Testis (tissue), 2 donors: ENCODE measurements at regions not wholly inside any gene's neighbourhood (a gene's known extent, or its start where the extent isn't known, plus 50 kb on each side); places are given as distances from the start of the nearest gene placed in this dataset.

Experiments
- DNase-seq: peaks from one replicate; pipeline ENCODE4 v3.0.0-alpha.2; 2019
- H3K27ac ChIP-seq, 2 donors: fragments of 200-600 bp; sonication (generic); one replicate each; pipeline ENCODE4 v1.5.1; 2019
- H3K27me3 ChIP-seq: fragments of 200-600 bp; sonication (generic); one replicate; pipeline ENCODE4 v1.5.1; 2019
- H3K36me3 ChIP-seq: fragments of 200-600 bp; sonication (generic); one replicate; pipeline ENCODE4 v1.5.1; 2017; ENCODE audit warnings: low read depth; ENCODE audit errors: missing control alignments
- H3K4me1 ChIP-seq: fragments of 200-600 bp; sonication (generic); one replicate; pipeline ENCODE4 v1.5.1; 2019
- H3K4me3 ChIP-seq, 2 donors: fragments of 200-600 bp; sonication (generic); one replicate each; pipeline ENCODE4 v1.5.1; 2017 to 2019
- H3K9me3 ChIP-seq: fragments of 200-600 bp; sonication (generic); one replicate; pipeline ENCODE4 v1.5.1; 2017
- POLR2A ChIP-seq: fragments of 450-650 bp; IDR thresholded peaks from one replicate; pipeline ENCODE4 v1.6.1; 2017; ENCODE audit warnings: antibody characterized with exemption, mild to moderate bottlenecking, moderate library complexity
- WGBS, 2 donors: methylation state at CpG; one replicate each; pipeline ENCODE4 v1.1.5; 2018; 5-methylcytosine and 5-hydroxymethylcytosine counted together
- intact Hi-C: fragments of 100-400 bp; cut with DNase I; formaldehyde crosslinking; loops from one replicate; pipeline ENCODE4 v1.15.1; 2023; ENCODE audit warnings: low total_unique reads
- TF ChIP-seq, protein P1 (sequence below), 3 experiments: fragments of 450-650 bp in 2 of 3; fragments of 200-600 bp in 1 of 3; sonication (generic) in 1 of 3; IDR thresholded peaks; one replicate each; pipeline ENCODE4 v1.5.1; 2016 to 2019; ENCODE audit warnings: antibody characterized with exemption in 3 of 3, mild to moderate bottlenecking in 2 of 3, moderate library complexity in 1 of 3

DNA sequence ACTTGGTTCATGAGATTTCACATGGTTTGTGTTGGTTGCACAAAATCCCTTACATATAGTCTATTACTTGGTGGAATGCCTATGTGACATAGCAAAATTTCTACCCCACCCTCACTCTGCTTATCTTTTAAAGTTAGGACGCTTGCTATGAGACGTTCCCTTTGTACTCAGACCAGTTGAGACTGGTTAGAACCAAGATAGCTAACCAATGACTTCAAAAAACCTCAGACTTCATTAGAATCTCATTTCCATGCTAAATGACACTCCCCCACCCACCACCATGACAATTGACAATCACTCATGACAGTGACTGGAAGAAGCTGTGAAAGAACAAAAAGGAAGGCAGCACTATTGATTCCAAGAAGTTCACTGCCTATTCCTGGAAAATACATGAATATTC lies 313.6 kb downstream of the ETS1 start:
- intact Hi-C loops, result no loop called here
- H3K27me3 ChIP-seq, result no peaks in the 10 kb centered on the region
- DNase-seq, result no peak
- WGBS, 2 donors, result 86 to 90% methylated on average over 2 of the region's 2 CpGs
- TF ChIP-seq, protein P1, sequence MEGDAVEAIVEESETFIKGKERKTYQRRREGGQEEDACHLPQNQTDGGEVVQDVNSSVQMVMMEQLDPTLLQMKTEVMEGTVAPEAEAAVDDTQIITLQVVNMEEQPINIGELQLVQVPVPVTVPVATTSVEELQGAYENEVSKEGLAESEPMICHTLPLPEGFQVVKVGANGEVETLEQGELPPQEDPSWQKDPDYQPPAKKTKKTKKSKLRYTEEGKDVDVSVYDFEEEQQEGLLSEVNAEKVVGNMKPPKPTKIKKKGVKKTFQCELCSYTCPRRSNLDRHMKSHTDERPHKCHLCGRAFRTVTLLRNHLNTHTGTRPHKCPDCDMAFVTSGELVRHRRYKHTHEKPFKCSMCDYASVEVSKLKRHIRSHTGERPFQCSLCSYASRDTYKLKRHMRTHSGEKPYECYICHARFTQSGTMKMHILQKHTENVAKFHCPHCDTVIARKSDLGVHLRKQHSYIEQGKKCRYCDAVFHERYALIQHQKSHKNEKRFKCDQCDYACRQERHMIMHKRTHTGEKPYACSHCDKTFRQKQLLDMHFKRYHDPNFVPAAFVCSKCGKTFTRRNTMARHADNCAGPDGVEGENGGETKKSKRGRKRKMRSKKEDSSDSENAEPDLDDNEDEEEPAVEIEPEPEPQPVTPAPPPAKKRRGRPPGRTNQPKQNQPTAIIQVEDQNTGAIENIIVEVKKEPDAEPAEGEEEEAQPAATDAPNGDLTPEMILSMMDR (IDR thresholded peaks at IDR 0.05), result no peak
- no peak for TF ChIP-seq POLR2A
- H3K9me3 ChIP-seq, result no peaks in the 10 kb centered on the region
- H3K27ac ChIP-seq, result no peak overlapping the region
- H3K4me1 ChIP-seq, result no peaks in the 10 kb centered on the region
- no peaks in the 10 kb centered on the region for H3K36me3 ChIP-seq
- no peak overlapping the region for H3K4me3 ChIP-seq

DNA sequence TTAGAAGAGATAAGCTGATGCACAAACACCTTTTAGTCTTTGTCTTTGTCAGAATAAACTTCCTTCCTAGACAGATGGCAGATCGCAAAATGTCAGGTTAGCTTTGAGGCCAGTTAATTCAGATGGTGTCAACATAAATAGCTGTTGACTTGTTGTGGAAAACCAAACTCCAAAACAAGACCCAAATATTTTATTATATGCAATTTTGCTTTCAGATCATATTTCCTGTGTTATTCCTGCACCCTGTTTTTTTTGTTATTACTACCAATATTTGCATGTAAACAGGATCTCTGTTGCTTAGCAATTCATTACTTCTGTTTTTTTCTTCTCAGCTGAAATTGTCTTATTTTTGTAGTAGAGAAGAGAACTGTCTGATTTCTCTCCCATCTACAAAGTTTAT lies 316.0 kb downstream of the ETS1 start:
- 79 to 92% methylated on average over 1 of the region's 1 CpG for WGBS, 2 donors
- H3K9me3 ChIP-seq, result no peaks in the 10 kb centered on the region
- no peak overlapping the region for H3K4me3 ChIP-seq
- no peak overlapping the region for H3K27ac ChIP-seq
- no peaks in the 10 kb centered on the region for H3K27me3 ChIP-seq
- no peaks in the 10 kb centered on the region for H3K36me3 ChIP-seq
- intact Hi-C loops, result no loop called here
- DNase-seq, result no peak
- TF ChIP-seq, protein P1 (IDR thresholded peaks at IDR 0.05), result no peak
- no peak for TF ChIP-seq POLR2A
- no peaks in the 10 kb centered on the region for H3K4me1 ChIP-seq

DNA sequence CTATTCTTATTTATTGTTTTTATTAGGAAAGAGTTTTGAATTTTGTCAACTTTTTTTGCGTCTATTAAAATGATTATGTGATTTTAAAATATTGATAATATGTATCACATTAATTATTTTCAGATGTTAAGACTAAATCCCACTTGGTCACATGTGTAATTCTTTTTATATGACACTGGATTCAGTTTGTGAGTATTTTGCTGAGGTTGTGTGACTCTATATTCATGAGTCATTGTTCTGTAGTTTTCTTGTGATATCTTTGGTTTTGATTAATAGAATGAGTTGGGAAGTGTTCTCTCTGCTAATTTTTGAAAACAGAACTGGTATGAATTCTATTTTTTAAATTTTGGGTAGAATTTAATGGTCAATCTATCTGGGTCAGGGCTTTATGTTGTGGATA lies 317.9 kb downstream of the ETS1 start:
- DNase-seq, result no peak
- Histone ChIP-seq H3K27me3 (no peaks in the 10 kb centered on the region), H3K4me3 (no peak overlapping the region), H3K9me3 (no peaks in the 10 kb centered on the region), H3K36me3 (no peaks in the 10 kb centered on the region), H3K27ac (no peak overlapping the region), H3K4me1 (no peaks in the 10 kb centered on the region)
- WGBS, 2 donors, result 99 to 100% methylated on average over 1 of the region's 1 CpG
- TF ChIP-seq, protein P1 (IDR thresholded peaks at IDR 0.05), result no peak
- TF ChIP-seq POLR2A, result no peak
- intact Hi-C loops, result no loop called here

DNA sequence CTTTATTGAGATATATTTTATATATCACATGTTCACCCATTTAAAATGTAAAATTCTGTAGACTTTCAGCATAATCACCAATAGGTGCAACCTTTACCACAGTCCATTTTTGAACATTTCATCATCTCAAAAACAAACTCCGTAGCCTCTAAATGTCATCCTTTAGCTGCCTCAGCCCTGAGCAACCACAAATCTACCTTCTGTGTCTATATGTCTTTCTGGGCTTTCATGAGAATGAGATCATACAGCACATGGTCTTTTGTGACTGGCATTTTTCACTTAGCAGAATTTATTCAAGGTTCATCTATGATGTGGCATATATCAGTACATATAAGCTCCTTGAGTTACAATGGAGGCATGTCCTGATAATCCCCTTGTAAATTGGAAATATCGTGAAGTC lies 320.5 kb downstream of the ETS1 start:
- H3K4me3 ChIP-seq, result no peak overlapping the region
- no peaks in the 10 kb centered on the region for H3K27me3 ChIP-seq
- H3K27ac ChIP-seq, result no peak overlapping the region
- no peaks in the 10 kb centered on the region for H3K4me1 ChIP-seq
- intact Hi-C loops, result no loop called here
- H3K36me3 ChIP-seq, result no peaks in the 10 kb centered on the region
- no peak for TF ChIP-seq POLR2A
- TF ChIP-seq, protein P1 (IDR thresholded peaks at IDR 0.05), result no peak
- H3K9me3 ChIP-seq, result no peaks in the 10 kb centered on the region
- WGBS, 2 donors, result 91 to 98% methylated on average over 2 of the region's 2 CpGs
- no peak for DNase-seq

DNA sequence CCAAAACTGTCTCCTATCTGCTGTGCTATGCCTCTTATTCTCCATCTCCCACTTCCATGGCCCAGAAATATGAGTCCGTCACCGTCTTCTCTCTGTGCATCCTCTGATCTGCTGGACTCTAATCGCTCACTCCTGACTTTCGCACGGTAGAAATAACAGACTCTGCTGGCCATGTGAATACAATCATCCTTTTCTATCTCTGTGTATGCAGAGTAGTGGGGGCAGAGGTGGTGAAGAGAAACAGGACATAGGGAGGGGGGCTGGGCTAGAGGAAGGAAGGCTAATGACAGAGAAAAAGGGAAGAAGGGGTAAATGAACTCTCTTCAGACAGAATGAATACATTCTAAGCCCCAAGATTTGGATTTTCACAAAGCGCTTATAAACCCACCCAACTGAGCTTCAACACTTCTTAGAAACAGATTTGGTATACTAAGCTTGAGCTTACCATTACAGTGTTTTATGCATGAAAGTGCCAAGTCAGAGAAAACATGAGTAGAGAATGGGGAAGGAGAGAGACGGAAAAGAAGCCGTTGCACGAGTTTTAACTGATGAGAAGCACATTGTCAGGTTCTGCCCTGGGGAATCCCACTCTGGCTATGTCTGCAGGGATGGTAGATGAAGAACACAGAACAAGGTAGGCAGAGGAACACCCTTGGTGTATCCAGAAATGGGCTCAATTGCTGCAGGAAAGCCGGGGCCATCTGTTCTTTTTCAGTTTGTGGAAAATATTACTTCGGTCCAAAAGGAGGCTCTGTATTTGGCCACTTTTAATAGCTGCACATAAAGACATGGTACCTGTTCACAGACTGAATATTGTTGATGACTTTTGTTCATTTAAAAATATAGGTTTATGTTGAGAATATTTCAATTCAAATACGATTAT lies 324.7 kb downstream of the ETS1 start:
- Histone ChIP-seq H3K36me3 (no peaks in the 10 kb centered on the region), H3K4me3 (no peak overlapping the region), H3K27me3 (no peaks in the 10 kb centered on the region), H3K4me1 (no peaks in the 10 kb centered on the region), H3K9me3 (no peaks in the 10 kb centered on the region), H3K27ac (no peak overlapping the region)
- no peak for TF ChIP-seq POLR2A
- TF ChIP-seq, protein P1 (IDR thresholded peaks at IDR 0.05), result no peak
- no peak for DNase-seq
- 83% methylated on average over 12 of the region's 12 CpGs for WGBS, 2 donors
- intact Hi-C loops, result no loop called here
